T-helper 2 cell treated with Interferon-gamma antibody and Interleukin-4, amounts not matched to agents 5 μg/mL and 100 μg/mL, for 36 hours (primary cell): ENCODE measurements at regions not wholly inside any gene's neighbourhood (a gene's known extent, or its start where the extent isn't known, plus 50 kb on each side); places are given as distances from the start of the nearest gene placed in this dataset.

ENCODE experiments used
- DNase-seq: peaks from one replicate; pipeline ENCODE4 v3.0.0; 2021; ENCODE audit warnings: low spot score
- H3K27ac Mint-ChIP-seq: one replicate; pipeline ENCODE4 v1.8.0; 2021; ENCODE audit warnings: mild to moderate bottlenecking, mixed read lengths
- H3K27me3 Mint-ChIP-seq: one replicate; pipeline ENCODE4 v1.8.0; 2021; ENCODE audit warnings: low read depth, mixed read lengths
- H3K36me3 Mint-ChIP-seq: one replicate; pipeline ENCODE4 v1.8.0; 2021; ENCODE audit warnings: low read depth, mixed read lengths
- H3K4me1 Mint-ChIP-seq: one replicate; pipeline ENCODE4 v1.8.0; 2021; ENCODE audit warnings: low read depth, mixed read lengths
- H3K4me3 Mint-ChIP-seq: one replicate; pipeline ENCODE4 v1.8.0; 2022; ENCODE audit warnings: mild to moderate bottlenecking, moderate library complexity, mixed read lengths
- H3K9me3 Mint-ChIP-seq: one replicate; pipeline ENCODE4 v1.8.0; 2021; ENCODE audit warnings: mixed read lengths

DNA sequence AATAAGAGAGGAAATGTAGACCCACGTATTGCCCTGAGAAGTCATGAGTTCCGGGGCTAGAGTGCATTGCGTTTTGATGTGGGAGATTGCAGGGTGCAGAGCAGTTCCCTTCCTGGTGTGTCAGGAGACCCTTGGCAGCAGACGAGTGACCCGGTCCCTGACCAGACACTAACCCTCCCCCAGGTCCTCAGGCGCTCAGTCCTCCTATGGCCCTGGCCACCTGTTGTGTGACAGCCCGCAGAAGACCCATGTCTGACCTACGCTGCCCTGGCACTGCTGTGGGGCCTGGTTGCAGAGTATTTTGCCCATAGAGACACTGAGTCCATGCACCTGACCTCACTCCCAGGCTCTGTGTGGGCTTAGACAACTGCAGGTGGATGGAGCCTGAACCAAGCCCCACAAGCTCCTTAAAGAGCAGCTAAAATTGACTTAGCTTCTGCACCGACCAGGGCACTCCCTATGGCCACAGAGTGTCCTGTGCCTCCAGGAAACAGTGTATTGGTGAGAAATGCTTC lies 833.8 kb downstream of the TBC1D22A start:
- Mint-ChIP-seq H3K27ac (no peak overlapping the region), H3K9me3 (no peaks in the 10 kb centered on the region), H3K27me3 (no peaks in the 10 kb centered on the region), H3K36me3 (no peaks in the 10 kb centered on the region), H3K4me1 (no peaks in the 10 kb centered on the region), H3K4me3 (no peak overlapping the region)
- DNase-seq, result no peak

DNA sequence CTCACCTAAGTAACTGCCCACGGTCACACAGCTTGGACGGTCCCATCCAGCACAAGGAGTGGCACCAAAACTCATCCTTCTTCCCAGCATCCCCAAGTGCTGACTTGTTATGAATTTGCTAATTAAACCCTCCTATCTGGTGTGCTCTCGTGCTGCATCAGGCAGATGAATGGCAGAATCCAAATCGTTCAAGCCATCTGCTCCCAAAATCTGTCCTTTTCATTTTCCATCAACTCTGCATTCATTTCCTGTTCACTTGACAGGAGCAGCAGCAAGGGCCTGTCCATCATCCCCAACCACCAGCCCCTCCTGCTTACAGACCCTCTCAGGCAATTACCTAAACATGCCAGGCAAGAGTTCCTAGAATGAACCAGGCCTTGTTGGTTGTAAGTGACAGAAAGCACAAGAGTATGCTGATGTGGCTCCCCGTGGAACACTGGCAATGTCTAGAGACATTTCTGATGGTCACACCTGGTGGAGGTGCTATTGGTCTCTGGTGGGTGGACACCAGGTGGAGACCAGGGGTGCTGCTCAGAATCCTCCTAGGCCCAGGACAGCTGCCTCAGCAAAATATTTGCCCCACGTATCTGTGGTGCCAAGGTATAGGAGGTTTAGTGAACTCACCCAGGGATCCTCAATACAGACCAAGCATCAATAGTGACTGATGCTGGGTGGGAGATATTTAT lies 832.5 kb downstream of the TBC1D22A start:
- H3K27ac Mint-ChIP-seq, result no peak overlapping the region
- no peak for DNase-seq
- H3K27me3 Mint-ChIP-seq, result no peaks in the 10 kb centered on the region
- H3K4me1 Mint-ChIP-seq, result no peaks in the 10 kb centered on the region
- H3K36me3 Mint-ChIP-seq, result no peaks in the 10 kb centered on the region
- H3K4me3 Mint-ChIP-seq, result no peak overlapping the region
- H3K9me3 Mint-ChIP-seq, result no peaks in the 10 kb centered on the region

DNA sequence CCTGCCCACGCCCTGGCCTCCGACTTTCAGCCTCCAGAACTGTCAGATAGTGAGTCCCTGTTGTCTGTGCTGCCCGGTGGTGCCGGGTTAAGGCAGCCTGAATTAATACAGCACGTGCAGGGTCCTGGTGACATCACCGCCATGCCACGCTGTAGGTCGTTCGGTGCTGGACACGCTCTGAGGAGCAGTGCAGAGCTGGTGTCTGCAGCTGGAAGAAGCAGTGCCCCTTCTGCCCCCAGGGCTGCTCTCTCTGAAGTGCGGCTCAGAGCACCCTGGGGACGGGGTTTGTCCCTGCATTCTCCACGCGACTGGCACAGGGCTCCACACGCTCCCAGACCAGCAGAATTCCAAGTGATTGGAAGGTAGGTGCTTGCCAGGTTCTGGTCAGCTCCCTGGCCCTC lies 831.5 kb downstream of the TBC1D22A start:
- Mint-ChIP-seq H3K27ac (no peak overlapping the region), H3K27me3 (no peaks in the 10 kb centered on the region), H3K4me3 (no peak overlapping the region), H3K9me3 (no peaks in the 10 kb centered on the region), H3K36me3 (no peaks in the 10 kb centered on the region), H3K4me1 (no peaks in the 10 kb centered on the region)
- no peak for DNase-seq

DNA sequence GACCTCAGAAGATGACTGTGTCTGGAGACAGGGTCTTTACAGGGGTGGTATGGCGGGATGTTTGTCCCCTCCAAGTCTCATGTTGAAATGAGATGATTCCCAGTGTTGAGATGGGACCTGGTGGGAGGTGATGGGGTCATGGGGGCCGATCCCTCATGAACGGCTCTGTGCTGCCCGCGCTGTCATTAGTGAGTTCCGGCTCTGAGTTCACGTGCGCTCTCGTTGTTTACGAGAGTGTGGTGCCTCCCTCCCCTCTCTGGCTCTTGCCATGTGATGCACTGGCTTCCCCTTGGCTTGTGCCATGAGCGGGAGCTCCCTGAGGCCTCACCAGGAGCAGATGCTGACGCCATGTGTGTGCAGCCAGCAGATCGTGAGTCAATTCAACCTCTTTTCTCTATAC lies 830.8 kb downstream of the TBC1D22A start:
- Mint-ChIP-seq H3K27me3 (no peaks in the 10 kb centered on the region), H3K9me3 (no peaks in the 10 kb centered on the region), H3K4me1 (no peaks in the 10 kb centered on the region), H3K4me3 (no peak overlapping the region), H3K36me3 (no peaks in the 10 kb centered on the region), H3K27ac (no peak overlapping the region)
- DNase-seq, result no peak

DNA sequence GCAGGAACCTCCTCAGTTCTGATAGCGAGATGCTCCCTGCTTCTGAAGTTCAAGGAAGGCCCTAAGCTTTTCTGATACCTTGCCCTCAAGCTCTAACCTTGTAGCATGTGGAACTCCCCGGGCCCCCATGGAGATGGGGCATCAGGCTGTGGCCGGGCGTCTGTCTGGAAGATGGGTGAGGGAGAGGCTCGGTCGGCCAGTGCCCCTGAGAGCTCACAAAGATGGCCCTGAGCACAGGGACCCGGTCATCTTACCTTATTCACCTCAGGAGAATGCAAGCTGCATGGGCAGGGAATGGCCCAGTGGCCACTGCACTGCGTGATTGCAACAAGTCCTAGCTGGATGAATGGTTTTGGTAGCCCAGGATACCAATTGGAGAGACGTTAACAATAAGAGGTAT lies 830.3 kb downstream of the TBC1D22A start:
- no peaks in the 10 kb centered on the region for H3K4me1 Mint-ChIP-seq
- H3K27me3 Mint-ChIP-seq, result no peaks in the 10 kb centered on the region
- H3K9me3 Mint-ChIP-seq, result no peaks in the 10 kb centered on the region
- DNase-seq, result no peak
- H3K4me3 Mint-ChIP-seq, result no peak overlapping the region
- H3K36me3 Mint-ChIP-seq, result no peaks in the 10 kb centered on the region
- no peak overlapping the region for H3K27ac Mint-ChIP-seq

DNA sequence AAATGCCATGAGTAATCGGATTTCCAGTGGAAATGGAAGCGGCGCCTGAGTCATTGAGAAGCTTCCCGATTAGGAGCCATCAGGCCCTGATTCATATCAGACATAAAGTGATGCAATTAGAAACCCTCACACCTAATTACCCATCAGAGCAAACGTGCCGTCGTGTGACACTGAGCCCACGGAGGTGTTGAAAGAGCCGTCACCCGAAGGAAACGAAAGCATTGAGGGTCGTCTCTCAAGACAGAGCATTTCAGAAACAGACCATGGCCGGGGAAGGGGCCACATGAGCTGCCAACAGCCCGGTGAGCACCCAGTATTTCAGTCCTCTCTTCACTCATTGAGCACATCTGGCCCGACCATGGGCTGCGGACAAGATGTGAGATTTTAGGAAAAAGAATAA lies 829.3 kb downstream of the TBC1D22A start:
- Mint-ChIP-seq H3K4me1 (no peaks in the 10 kb centered on the region), H3K27ac (no peak overlapping the region), H3K4me3 (no peak overlapping the region), H3K36me3 (no peaks in the 10 kb centered on the region), H3K27me3 (no peaks in the 10 kb centered on the region), H3K9me3 (no peaks in the 10 kb centered on the region)
- DNase-seq, result no peak

DNA sequence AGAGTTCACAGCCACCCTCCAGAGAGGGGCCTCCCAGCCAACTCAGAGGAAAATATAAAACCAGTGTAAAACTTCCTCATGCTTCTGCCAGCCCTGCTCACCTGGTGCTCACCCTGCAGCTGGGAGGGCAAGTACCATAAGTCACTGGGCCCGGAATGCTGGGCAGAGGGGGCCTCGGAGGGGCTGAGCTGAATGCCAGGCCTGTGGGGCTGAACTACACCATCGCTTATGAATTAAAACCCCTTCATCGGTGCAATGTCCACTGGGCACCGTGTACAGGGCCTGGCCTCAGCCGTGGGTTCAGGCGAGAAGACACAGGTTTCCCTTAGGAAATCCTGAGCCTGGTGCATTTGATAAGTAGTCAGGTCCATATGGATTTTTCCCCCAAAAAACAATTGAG lies 828.6 kb downstream of the TBC1D22A start:
- no peak overlapping the region for H3K4me3 Mint-ChIP-seq
- no peaks in the 10 kb centered on the region for H3K36me3 Mint-ChIP-seq
- no peaks in the 10 kb centered on the region for H3K4me1 Mint-ChIP-seq
- H3K27ac Mint-ChIP-seq, result no peak overlapping the region
- DNase-seq, result no peak
- H3K27me3 Mint-ChIP-seq, result no peaks in the 10 kb centered on the region
- no peaks in the 10 kb centered on the region for H3K9me3 Mint-ChIP-seq

DNA sequence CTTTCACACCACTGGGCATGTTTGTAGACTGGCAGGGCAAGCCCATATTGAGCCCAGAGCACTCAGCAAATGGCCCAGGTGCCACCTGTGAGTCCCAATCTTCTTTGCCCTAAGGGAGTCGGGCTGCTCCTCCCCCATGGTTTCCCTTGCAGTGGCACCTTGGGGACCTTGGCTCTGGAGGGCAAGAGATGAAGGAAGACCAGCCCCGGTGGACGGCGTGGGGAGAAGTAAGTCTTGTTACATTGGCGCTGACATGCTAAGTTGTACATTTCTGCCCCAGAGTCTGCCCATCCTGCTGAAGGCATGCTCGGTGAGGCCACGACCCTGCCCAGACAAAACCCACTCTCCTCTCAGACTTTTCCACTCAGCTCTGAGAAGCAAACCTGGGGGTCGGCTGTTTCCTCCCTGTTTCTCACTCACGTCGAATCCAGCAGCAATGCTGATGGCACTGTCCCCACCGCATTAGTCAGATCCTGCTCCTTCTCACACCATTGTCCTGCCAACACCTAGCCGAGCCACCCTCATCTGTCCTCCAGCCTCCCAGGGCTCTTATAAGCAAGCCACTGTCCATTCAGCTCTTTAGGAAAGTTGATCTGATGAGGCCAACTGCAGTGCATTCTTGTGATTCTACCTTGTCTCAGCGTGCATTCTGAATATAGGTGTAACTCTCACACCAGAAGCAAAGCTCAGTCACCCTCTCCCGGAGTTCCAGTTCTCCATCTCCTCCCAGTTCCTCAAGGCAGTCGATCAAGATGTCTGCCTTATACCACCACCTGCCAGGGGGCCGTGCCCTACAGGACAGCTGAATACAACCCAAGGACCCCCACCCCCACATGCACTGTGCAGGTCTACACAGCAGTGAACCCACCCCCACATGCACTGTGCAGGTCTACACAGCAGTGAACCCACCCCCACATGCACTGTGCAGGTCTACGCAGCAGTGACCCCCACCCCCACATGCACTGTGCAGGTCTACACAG lies 827.1 kb downstream of the TBC1D22A start:
- no peaks in the 10 kb centered on the region for H3K27me3 Mint-ChIP-seq
- H3K4me3 Mint-ChIP-seq, result no peak overlapping the region
- DNase-seq, result no peak
- no peaks in the 10 kb centered on the region for H3K4me1 Mint-ChIP-seq
- peaks cover 5% of the 10 kb centered on the region for H3K9me3 Mint-ChIP-seq
- H3K36me3 Mint-ChIP-seq, result no peaks in the 10 kb centered on the region
- H3K27ac Mint-ChIP-seq, result no peak overlapping the region

DNA sequence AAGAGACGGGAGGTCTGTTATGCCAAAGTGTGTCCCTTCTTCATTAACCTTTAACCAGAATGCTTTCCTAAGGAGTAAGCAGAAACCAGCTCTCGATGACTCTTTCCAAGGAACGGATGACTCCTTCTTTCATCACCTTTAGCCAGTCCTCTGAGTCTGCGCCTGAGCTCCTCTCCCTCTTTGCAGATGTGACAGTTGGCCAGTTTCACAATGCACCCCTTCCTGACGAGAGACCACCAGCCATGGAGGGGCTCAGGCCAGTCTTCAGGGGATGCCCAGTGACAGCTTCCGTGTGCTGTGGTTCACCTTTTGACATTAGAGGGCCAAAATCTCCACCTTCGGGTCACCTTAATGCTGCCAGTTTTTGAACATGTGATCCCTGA lies 826.1 kb downstream of the TBC1D22A start:
- H3K9me3 Mint-ChIP-seq, result peaks cover 10% of the 10 kb centered on the region
- H3K4me3 Mint-ChIP-seq, result no peak overlapping the region
- H3K27ac Mint-ChIP-seq, result no peak overlapping the region
- H3K4me1 Mint-ChIP-seq, result no peaks in the 10 kb centered on the region
- H3K27me3 Mint-ChIP-seq, result no peaks in the 10 kb centered on the region
- no peak for DNase-seq
- H3K36me3 Mint-ChIP-seq, result no peaks in the 10 kb centered on the region

DNA sequence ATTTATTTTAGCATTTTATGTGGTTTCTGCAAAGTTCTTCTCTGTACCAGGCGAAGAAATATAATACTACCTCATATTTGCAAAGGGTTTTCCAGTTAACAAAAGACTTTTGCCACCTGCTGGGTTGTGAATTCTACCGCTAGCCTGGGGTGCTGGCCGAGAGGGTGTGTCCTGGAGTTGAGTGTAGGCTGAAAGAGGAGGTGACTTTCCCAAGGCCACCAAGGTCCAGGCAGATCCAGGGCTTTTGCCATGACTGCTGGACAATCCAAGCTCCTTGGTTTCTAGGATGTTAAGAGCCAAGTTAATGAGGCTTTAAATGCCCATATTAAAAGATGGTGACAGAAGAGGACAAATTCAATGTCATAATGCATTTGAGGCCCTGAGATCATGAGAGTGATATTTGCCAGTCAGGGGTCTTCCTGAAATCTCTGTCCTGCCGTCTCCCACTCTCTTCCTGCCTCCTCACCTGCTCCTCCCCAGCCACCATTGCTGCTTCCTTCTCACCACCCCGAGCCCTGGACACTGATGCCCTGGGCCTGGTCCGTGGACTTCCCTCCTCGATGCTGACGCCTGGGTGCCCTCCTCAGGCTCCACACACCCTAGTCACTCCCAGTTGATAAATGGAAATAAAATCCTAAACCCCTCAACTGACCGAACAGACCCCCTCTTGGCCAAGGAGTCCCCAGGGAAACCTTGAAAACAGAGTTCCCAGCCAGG lies 825.6 kb downstream of the TBC1D22A start:
- Mint-ChIP-seq H3K4me3 (no peak overlapping the region), H3K36me3 (no peaks in the 10 kb centered on the region), H3K4me1 (no peaks in the 10 kb centered on the region), H3K27ac (no peak overlapping the region), H3K27me3 (no peaks in the 10 kb centered on the region), H3K9me3 (peaks cover 10% of the 10 kb centered on the region)
- no peak for DNase-seq

DNA sequence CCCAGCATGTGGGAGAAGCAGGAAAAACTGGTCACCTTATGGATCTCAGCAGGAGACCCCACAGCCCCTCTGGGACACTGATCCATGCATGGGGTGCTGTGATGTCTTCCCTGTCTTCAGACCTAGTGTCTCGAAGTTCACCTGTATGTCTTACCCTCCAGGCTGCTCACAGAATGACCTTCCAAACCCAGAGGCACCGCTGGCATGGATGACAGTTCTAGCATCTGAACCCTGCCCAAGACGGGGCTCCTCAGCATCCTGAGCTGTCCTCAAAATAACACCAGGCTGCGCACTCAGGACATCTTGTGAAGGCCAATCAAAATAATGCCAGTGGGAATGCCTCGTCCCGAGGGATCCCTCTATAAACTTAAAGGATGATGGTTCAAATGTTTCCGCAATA lies 824.9 kb downstream of the TBC1D22A start:
- no peaks in the 10 kb centered on the region for H3K36me3 Mint-ChIP-seq
- no peaks in the 10 kb centered on the region for H3K4me1 Mint-ChIP-seq
- no peak overlapping the region for H3K27ac Mint-ChIP-seq
- no peaks in the 10 kb centered on the region for H3K27me3 Mint-ChIP-seq
- no peak for DNase-seq
- H3K4me3 Mint-ChIP-seq, result no peak overlapping the region
- peaks cover 10% of the 10 kb centered on the region for H3K9me3 Mint-ChIP-seq

DNA sequence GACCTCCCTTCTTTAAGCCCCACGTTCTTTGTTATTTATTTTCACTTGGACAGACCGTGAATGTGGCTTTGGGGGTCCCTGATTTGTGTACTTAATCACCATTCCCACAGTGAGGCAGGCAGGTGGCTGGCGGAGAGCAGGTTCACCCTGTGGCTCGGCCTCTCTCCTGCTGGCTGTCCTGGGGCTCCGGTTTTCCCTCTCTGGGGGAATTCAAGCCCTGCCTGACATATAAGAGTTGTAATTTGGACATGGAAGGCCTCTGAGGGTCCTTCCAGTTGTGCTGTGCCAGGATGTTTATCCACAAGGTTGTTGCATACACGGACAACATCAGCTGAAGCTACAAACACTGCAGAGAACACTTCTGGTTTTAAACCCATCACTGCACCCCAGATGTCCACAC lies 824.5 kb downstream of the TBC1D22A start:
- Mint-ChIP-seq H3K4me3 (no peak overlapping the region), H3K27ac (no peak overlapping the region), H3K36me3 (no peaks in the 10 kb centered on the region), H3K27me3 (no peaks in the 10 kb centered on the region), H3K9me3 (peaks cover 10% of the 10 kb centered on the region), H3K4me1 (no peaks in the 10 kb centered on the region)
- no peak for DNase-seq

DNA sequence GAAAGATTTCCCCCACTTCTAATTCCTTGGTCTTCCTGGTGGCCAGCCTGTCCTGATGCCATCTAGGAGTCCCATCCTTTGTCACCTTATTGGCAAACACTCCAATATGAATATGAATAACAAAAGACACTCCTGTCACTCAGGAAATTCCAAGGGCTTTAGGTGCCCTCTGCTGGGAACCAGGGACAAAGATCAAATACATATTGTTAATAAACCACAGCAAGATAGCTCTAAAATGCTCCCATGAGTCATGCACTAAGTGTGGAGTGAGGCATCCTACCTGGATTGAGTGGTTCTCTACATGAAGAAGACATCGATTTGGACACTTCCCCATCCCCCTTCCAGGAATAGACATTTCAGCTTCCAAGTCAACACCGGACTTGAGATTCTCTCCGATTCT lies 823.6 kb downstream of the TBC1D22A start:
- H3K27me3 Mint-ChIP-seq, result no peaks in the 10 kb centered on the region
- no peaks in the 10 kb centered on the region for H3K36me3 Mint-ChIP-seq
- H3K4me1 Mint-ChIP-seq, result no peaks in the 10 kb centered on the region
- H3K9me3 Mint-ChIP-seq, result peaks cover 15% of the 10 kb centered on the region
- no peak overlapping the region for H3K27ac Mint-ChIP-seq
- no peak overlapping the region for H3K4me3 Mint-ChIP-seq
- no peak for DNase-seq
